NT2/D1 (cell line): ENCODE measurements at regions not wholly inside any gene's neighbourhood (a gene's known extent, or its start where the extent isn't known, plus 50 kb on each side); places are given as distances from the start of the nearest gene placed in this dataset.

ENCODE experiments used
- DNase-seq: peaks from one replicate; pipeline ENCODE4 v3.0.0-alpha.2; 2011; ENCODE audit warnings: low read depth, low spot score
- H3K27me3 ChIP-seq: 2 replicates; pipeline ENCODE4 v1.6.0; 2011; ENCODE audit warnings: mild to moderate bottlenecking; ENCODE audit not compliant: insufficient read length, insufficient read depth
- H3K36me3 ChIP-seq: 2 replicates; pipeline ENCODE4 v1.6.1; 2011; ENCODE audit warnings: mild to moderate bottlenecking, low read length, mixed read lengths; ENCODE audit not compliant: insufficient read depth, insufficient read length
- H3K4me1 ChIP-seq: 2 replicates; pipeline ENCODE4 v1.5.1; 2011; ENCODE audit not compliant: insufficient read depth, insufficient read length
- H3K4me3 ChIP-seq: 2 replicates; pipeline ENCODE4 v1.5.1; 2011; ENCODE audit warnings: low read depth; ENCODE audit not compliant: insufficient read length
- H3K9ac ChIP-seq: 2 replicates; pipeline ENCODE4 v1.6.0; 2011; ENCODE audit warnings: low read depth; ENCODE audit not compliant: insufficient read length
- H3K9me3 ChIP-seq: 2 replicates; pipeline ENCODE4 v1.5.1; 2011; ENCODE audit warnings: mild to moderate bottlenecking, low read length; ENCODE audit not compliant: insufficient read depth
- SUZ12 ChIP-seq: IDR thresholded peaks from 2 replicates; pipeline ENCODE4 v1.6.1; 2011; ENCODE audit not compliant: insufficient read length, insufficient read depth; ENCODE audit errors: extremely low read depth
- YY1 ChIP-seq: IDR thresholded peaks from 2 replicates; pipeline ENCODE4 v1.6.1; 2011; ENCODE audit not compliant: insufficient read length, insufficient read depth
- ZNF274 ChIP-seq: IDR thresholded peaks from 2 replicates; pipeline ENCODE4 v1.6.1; 2011; ENCODE audit warnings: mild to moderate bottlenecking, low read depth, low read length

- Histone ChIP-seq H3K4me1 (peaks cover 9% of the 10 kb centered on the region), H3K4me3 (no peak overlapping the region), H3K9me3 (no peaks in the 10 kb centered on the region), H3K36me3 (no peaks in the 10 kb centered on the region), H3K9ac (no peak overlapping the region), H3K27me3 (no peaks in the 10 kb centered on the region)
- TF ChIP-seq YY1, result no peak
- TF ChIP-seq ZNF274, result no peak
- TF ChIP-seq SUZ12, result no peak
- DNase-seq, result no peak
These were observed 78.4 kb upstream of the FZD7 start for GRCh38 chr2:201955231-201955630.

- H3K36me3 ChIP-seq, result no peaks in the 10 kb centered on the region
- no peak for DNase-seq
- no peaks in the 10 kb centered on the region for H3K27me3 ChIP-seq
- TF ChIP-seq ZNF274 (no peak), SUZ12 (no peak), YY1 (no peak)
- peaks cover 7% of the 10 kb centered on the region for H3K4me1 ChIP-seq
- no peaks in the 10 kb centered on the region for H3K9me3 ChIP-seq
- no peak overlapping the region for H3K4me3 ChIP-seq
- H3K9ac ChIP-seq, result no peak overlapping the region
These were observed 77.9 kb upstream of the FZD7 start for GRCh38 chr2:201955702-201956141.

- peaks cover 7% of the 10 kb centered on the region for H3K4me1 ChIP-seq
- TF ChIP-seq YY1 (no peak), ZNF274 (no peak), SUZ12 (no peak)
- H3K9me3 ChIP-seq, result no peaks in the 10 kb centered on the region
- no peak overlapping the region for H3K9ac ChIP-seq
- H3K27me3 ChIP-seq, result no peaks in the 10 kb centered on the region
- DNase-seq, result no peak
- H3K36me3 ChIP-seq, result no peaks in the 10 kb centered on the region
- no peak overlapping the region for H3K4me3 ChIP-seq
These were observed 77.3 kb upstream of the FZD7 start for GRCh38 chr2:201956361-201956760.

GRCh38 chr2:201957091-201957490 is 76.6 kb upstream of the FZD7 start:
- H3K36me3 ChIP-seq, result no peaks in the 10 kb centered on the region
- H3K4me1 ChIP-seq, result peaks cover 7% of the 10 kb centered on the region
- H3K27me3 ChIP-seq, result no peaks in the 10 kb centered on the region
- TF ChIP-seq YY1 (no peak), SUZ12 (no peak), ZNF274 (no peak)
- H3K9me3 ChIP-seq, result no peaks in the 10 kb centered on the region
- no peak overlapping the region for H3K9ac ChIP-seq
- DNase-seq, result no peak
- H3K4me3 ChIP-seq, result no peak overlapping the region

- TF ChIP-seq ZNF274, result no peak
- no peak for TF ChIP-seq YY1
- TF ChIP-seq SUZ12, result no peak
- no peak overlapping the region for H3K4me3 ChIP-seq
- H3K27me3 ChIP-seq, result no peaks in the 10 kb centered on the region
- H3K9me3 ChIP-seq, result no peaks in the 10 kb centered on the region
- H3K36me3 ChIP-seq, result no peaks in the 10 kb centered on the region
- no peak for DNase-seq
- no peak overlapping the region for H3K9ac ChIP-seq
- H3K4me1 ChIP-seq, result peaks cover 9% of the 10 kb centered on the region
These were observed 74.5 kb upstream of the FZD7 start for GRCh38 chr2:201959198-201959597.

- TF ChIP-seq ZNF274 (no peak), SUZ12 (no peak), YY1 (no peak)
- peaks cover 9% of the 10 kb centered on the region for H3K4me1 ChIP-seq
- no peak overlapping the region for H3K4me3 ChIP-seq
- H3K9me3 ChIP-seq, result no peaks in the 10 kb centered on the region
- DNase-seq, result no peak
- no peaks in the 10 kb centered on the region for H3K36me3 ChIP-seq
- no peaks in the 10 kb centered on the region for H3K27me3 ChIP-seq
- no peak overlapping the region for H3K9ac ChIP-seq
These were observed 74.0 kb upstream of the FZD7 start for GRCh38 chr2:201959626-201960025.

GRCh38 chr2:201960305-201960704 is 73.3 kb upstream of the FZD7 start:
- TF ChIP-seq SUZ12 (no peak), ZNF274 (no peak), YY1 (no peak)
- no peak for DNase-seq
- peaks cover 9% of the 10 kb centered on the region for H3K4me1 ChIP-seq

More at GRCh38 chr2:201960305-201960704, 73.3 kb upstream of the FZD7 start:
- H3K9me3 ChIP-seq, result no peaks in the 10 kb centered on the region
- H3K27me3 ChIP-seq, result no peaks in the 10 kb centered on the region
- no peak overlapping the region for H3K4me3 ChIP-seq
- no peak overlapping the region for H3K9ac ChIP-seq
- H3K36me3 ChIP-seq, result no peaks in the 10 kb centered on the region
